ENCODE measurements at regions not wholly inside any gene's neighbourhood (a gene's known extent, or its start where the extent isn't known, plus 50 kb on each side); places are given as distances from the start of the nearest gene placed in this dataset.

DNA sequence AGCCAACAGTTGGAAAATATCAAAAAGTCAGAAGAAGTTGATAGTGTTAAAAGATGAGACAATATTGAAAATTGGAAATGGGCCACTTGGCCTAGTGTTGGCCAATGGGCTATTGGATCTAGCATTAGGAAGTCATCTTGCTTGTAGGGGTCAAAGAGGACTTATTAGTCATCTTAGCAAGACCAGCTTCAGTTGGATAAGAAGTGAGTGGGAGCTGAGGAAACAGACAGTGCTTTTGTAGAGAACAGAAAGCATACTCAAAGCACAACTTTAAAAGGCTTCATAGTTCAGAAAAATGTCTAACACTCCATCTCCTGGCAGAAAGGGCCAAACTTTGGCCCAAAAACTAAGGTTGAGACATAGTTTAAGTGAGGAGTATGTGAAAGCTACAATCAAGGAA is 139.9 kb upstream of the PKN2 start:
- TF ChIP-seq, protein P1, sequence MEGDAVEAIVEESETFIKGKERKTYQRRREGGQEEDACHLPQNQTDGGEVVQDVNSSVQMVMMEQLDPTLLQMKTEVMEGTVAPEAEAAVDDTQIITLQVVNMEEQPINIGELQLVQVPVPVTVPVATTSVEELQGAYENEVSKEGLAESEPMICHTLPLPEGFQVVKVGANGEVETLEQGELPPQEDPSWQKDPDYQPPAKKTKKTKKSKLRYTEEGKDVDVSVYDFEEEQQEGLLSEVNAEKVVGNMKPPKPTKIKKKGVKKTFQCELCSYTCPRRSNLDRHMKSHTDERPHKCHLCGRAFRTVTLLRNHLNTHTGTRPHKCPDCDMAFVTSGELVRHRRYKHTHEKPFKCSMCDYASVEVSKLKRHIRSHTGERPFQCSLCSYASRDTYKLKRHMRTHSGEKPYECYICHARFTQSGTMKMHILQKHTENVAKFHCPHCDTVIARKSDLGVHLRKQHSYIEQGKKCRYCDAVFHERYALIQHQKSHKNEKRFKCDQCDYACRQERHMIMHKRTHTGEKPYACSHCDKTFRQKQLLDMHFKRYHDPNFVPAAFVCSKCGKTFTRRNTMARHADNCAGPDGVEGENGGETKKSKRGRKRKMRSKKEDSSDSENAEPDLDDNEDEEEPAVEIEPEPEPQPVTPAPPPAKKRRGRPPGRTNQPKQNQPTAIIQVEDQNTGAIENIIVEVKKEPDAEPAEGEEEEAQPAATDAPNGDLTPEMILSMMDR (IDR thresholded peaks at IDR 0.05; ENCODE audit: insufficient read depth, low read depth, low read length, missing control alignments) = no peak
- H3K4me3 ChIP-seq (ENCODE audit: low read depth, low read length) = no peak overlapping the region
- no peak for DNase-seq (ENCODE audit: low read depth)

DNA sequence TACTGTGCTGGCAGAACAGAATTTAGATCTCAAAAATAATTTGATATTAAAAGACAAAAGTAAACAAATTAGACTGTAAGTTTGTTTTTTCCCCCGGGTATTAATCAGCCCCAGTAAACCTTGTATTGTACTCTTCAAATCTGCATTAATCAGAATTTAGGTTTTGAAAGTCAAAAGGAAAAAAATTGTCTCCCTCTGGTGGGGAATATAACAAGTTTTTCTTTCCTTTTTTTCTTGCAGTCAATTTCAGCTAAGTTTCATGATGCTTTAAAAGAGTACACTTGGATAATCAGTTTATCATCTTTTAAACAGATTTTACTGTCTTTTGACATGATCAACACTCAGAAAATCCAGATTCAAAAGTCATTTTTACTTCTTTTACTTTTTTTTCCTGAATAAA is 134.5 kb upstream of the PKN2 start:
- H3K4me3 ChIP-seq (ENCODE audit: low read depth, low read length) = no peak overlapping the region
- no peak for DNase-seq (ENCODE audit: low read depth)
- TF ChIP-seq, protein P1 (IDR thresholded peaks at IDR 0.05; ENCODE audit: insufficient read depth, low read depth, low read length, missing control alignments) = no peak

DNA sequence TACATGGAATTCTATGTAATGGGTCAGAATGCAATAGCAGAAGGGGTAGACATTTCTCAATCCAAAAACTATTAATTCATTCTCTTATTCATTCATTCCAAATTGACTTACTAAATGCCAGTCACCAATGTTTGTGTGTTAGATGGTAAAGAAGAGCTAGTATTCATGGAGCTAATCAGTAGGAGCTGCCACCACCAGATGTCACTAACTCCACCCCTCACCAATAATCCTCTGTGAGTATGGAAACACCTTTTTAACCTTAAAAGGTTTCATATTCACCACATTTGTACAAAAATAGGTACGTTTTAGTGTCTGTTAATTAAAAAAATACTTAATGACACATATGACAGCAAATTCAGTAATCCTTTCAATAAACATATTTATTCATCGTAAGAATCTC is 131.8 kb upstream of the PKN2 start:
- TF ChIP-seq, protein P1 (IDR thresholded peaks at IDR 0.05; ENCODE audit: insufficient read depth, low read depth, low read length, missing control alignments) = no peak
- DNase-seq (ENCODE audit: low read depth) = no peak
- no peak overlapping the region for H3K4me3 ChIP-seq (ENCODE audit: low read depth, low read length)

DNA sequence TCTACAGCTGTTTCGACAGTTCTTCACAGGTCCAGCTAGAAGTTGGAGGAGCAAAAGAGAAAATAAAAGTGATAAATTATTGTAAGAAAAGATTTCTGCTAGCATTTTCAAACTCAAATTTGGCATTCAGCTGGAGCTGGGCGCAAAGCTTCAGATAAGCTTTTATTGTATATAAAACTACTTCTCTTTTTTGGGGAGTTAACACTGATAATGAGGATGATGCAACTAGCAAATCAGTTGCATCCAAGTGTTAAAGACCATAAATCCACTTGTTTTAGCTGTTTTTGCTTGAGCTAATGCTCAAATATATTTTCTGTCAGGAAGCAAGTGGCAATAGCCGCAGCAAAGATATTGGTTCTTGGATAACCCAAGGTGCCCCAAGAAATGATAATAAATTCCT is 127.1 kb upstream of the PKN2 start:
- H3K4me3 ChIP-seq (ENCODE audit: low read depth, low read length) = no peak overlapping the region
- DNase-seq (ENCODE audit: low read depth) = no peak
- TF ChIP-seq, protein P1 (IDR thresholded peaks at IDR 0.05; ENCODE audit: insufficient read depth, low read depth, low read length, missing control alignments) = no peak

DNA sequence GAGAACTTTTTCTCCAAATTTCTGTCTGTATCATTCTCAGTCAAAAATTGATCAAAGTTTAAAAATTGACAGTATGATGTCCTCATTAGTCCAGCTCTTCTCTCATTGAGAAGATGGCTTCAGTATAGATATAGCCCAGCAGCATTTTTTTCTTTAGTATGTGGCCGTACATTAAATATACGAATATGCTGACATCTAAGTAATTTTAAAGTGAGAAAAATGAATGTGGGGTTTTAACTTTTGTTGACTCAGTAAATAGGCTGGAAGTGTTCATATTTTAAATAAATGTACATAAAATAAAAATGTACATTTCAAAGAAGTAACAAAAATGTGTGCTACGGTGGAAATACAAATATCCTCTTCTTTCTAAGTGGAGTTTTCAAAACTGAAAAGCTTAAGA is 123.5 kb upstream of the PKN2 start:
- no peak for DNase-seq (ENCODE audit: low read depth)
- TF ChIP-seq, protein P1 (IDR thresholded peaks at IDR 0.05; ENCODE audit: insufficient read depth, low read depth, low read length, missing control alignments) = no peak
- H3K4me3 ChIP-seq (ENCODE audit: low read depth, low read length) = no peak overlapping the region

DNA sequence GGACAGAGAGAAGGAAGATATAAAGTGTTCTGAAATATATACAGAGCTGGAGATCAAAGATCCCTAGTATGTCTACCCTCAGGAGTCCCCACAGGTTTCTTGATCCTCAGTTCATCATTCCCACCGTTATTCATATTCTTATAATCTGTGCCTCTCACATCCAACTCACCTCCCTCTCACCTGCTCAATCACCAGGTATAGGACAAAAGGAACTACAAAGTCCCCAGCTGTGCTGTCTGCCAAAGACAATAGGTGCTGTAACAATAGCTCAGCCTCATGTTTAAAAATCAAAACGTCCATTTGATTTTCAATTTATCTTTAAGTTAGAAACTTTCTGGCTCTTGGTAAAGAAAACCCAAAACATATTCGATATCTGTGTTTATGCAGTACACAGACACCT is 121.1 kb upstream of the PKN2 start:
- DNase-seq (ENCODE audit: low read depth) = no peak
- TF ChIP-seq, protein P1 (IDR thresholded peaks at IDR 0.05; ENCODE audit: insufficient read depth, low read depth, low read length, missing control alignments) = no peak
- H3K4me3 ChIP-seq (ENCODE audit: low read depth, low read length) = no peak overlapping the region

DNA sequence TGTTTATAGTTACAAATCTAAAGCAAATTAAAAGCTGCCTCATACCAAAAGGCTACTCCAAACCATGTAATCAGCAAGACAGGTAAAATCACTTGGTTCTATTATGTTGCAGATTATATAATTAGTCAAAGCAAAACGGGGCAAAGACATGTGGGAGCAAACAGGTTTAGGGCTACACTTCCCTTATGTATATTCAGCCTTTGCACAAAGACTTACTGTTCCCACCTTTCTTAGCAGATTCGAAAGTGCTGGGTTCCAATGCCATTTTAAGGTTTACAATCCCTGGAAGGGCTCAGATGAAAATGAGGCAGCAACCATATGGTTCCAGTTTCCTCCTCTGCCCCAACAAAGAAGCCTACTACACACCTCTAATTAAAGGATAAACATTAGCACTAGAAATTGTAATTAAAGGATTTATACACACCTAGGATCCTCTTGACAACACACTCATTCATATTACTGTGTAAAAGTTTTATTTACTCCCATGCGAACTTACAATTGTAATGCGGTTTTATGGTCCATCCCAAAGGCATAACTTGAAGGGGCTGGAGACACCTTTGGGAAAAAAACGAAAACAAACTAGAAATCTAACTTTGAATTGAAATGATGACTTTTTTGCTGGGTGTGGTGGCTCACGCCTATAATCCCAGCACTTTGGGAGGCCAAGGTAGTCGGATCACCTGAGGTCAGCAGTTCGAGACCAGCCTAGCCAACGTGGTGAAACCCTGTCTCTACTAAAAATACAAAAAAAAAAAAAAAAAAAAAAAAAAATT is 117.3 kb upstream of the PKN2 start:
- TF ChIP-seq, protein P1 (IDR thresholded peaks at IDR 0.05; ENCODE audit: insufficient read depth, low read depth, low read length, missing control alignments) = no peak
- DNase-seq (ENCODE audit: low read depth) = no peak
- no peak overlapping the region for H3K4me3 ChIP-seq (ENCODE audit: low read depth, low read length)
